Vagina (tissue), 2 donors: ENCODE measurements at regions not wholly inside any gene's neighbourhood (a gene's known extent, or its start where the extent isn't known, plus 50 kb on each side); places are given as distances from the start of the nearest gene placed in this dataset.

Experiments used
- DNase-seq, 2 donors: peaks; one replicate each; pipeline ENCODE4 v3.0.0-alpha.2; 2017; ENCODE audit errors: extremely low spot score in 2 of 2
- H3K27ac ChIP-seq: fragments of 200-600 bp; sonication (generic); one replicate; pipeline ENCODE4 v1.5.1; 2019
- H3K27me3 ChIP-seq: fragments of 200-600 bp; sonication (generic); one replicate; pipeline ENCODE4 v1.5.1; 2019
- H3K36me3 ChIP-seq, 2 donors: fragments of 200-600 bp; sonication (generic); one replicate each; pipeline ENCODE4 v1.5.1; 2017 to 2019
- H3K4me1 ChIP-seq: fragments of 200-600 bp; sonication (generic); one replicate; pipeline ENCODE4 v1.5.1; 2019
- H3K4me3 ChIP-seq, 2 donors: fragments of 200-600 bp; sonication (generic); 1 replicate in 1 of 2; 2 replicates in 1 of 2; pipeline ENCODE4 v1.5.1; 2016 to 2019
- H3K9me3 ChIP-seq: fragments of 200-600 bp; sonication (generic); one replicate; pipeline ENCODE4 v1.5.1; 2019
- POLR2A ChIP-seq, 2 donors: fragments of 450-650 bp; IDR thresholded peaks; one replicate each; pipeline ENCODE4 v1.6.1; 2017; ENCODE audit warnings: antibody characterized with exemption in 2 of 2, mild to moderate bottlenecking in 2 of 2, moderate library complexity in 2 of 2
- POLR2AphosphoS5 ChIP-seq, 2 donors: sonication (generic); formaldehyde crosslinking; IDR thresholded peaks; one replicate each; pipeline ENCODE4 v1.9.0; 2017; ENCODE audit warnings: antibody characterized with exemption in 2 of 2, mild to moderate bottlenecking in 2 of 2, low read depth in 1 of 2; ENCODE audit not compliant: insufficient read depth in 1 of 2
- intact Hi-C: fragments of 100-400 bp; cut with DNase I; formaldehyde crosslinking; loops from one replicate; pipeline ENCODE4 v1.15.1; 2023
- TF ChIP-seq, protein P1 (sequence below), 3 experiments: fragments of 450-650 bp in 2 of 3; fragments of 200-600 bp in 1 of 3; sonication (generic) in 1 of 3; IDR thresholded peaks; one replicate each; pipeline ENCODE4 v1.5.1; 2017 to 2019; ENCODE audit warnings: antibody characterized with exemption in 3 of 3, mild to moderate bottlenecking in 2 of 3, moderate library complexity in 2 of 3

DNA sequence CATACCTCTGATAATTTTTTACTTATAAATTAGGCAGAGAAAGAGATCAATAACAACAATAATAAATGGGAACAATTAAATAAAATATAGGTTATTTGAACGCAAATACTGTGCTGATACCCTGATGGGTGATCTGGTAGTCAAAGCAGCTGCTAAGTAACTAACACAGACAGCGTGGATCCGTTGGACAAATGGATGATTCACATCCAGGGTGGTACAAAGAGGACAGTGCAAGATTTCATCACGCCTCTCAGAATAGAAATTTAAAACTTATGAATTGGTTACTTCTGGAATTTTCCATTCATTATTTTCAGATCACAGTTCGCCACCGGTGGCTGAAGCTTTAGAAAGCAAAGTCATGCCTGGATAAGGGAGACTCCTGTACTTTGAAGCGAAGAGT lies 1066.0 kb upstream of the ADGRL3 start:
- Histone ChIP-seq H3K36me3 (no peaks in the 10 kb centered on the region), H3K27me3 (no peaks in the 10 kb centered on the region)

DNA sequence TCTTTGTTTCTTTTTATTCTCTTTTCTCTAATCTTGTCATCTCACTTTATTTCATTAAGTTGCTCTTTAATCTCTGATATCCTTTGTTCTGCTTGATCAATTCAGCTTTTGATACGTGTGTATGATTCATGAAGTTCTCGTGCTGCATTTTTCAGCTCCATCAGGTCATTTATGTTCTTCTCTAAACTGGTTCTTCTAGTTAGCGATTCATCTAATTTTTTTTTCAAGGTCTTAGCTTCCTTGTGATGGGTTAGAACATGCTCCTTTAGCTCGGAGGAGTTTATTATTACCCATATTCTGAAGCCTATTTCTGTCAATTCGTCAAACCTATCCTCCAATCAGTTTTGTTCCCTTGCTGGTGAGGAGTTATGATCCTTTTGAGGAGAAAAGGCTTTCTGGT lies 1045.0 kb upstream of the ADGRL3 start:
- Histone ChIP-seq H3K27ac (no peak overlapping the region), H3K4me3 (no peak overlapping the region), H3K36me3 (no peaks in the 10 kb centered on the region), H3K27me3 (no peaks in the 10 kb centered on the region), H3K4me1 (no peaks in the 10 kb centered on the region), H3K9me3 (no peaks in the 10 kb centered on the region)
- intact Hi-C loops = no loop called here
- DNase-seq = no peak
- TF ChIP-seq, protein P1, sequence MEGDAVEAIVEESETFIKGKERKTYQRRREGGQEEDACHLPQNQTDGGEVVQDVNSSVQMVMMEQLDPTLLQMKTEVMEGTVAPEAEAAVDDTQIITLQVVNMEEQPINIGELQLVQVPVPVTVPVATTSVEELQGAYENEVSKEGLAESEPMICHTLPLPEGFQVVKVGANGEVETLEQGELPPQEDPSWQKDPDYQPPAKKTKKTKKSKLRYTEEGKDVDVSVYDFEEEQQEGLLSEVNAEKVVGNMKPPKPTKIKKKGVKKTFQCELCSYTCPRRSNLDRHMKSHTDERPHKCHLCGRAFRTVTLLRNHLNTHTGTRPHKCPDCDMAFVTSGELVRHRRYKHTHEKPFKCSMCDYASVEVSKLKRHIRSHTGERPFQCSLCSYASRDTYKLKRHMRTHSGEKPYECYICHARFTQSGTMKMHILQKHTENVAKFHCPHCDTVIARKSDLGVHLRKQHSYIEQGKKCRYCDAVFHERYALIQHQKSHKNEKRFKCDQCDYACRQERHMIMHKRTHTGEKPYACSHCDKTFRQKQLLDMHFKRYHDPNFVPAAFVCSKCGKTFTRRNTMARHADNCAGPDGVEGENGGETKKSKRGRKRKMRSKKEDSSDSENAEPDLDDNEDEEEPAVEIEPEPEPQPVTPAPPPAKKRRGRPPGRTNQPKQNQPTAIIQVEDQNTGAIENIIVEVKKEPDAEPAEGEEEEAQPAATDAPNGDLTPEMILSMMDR (IDR thresholded peaks at IDR 0.05) = no peak
- no peak for TF ChIP-seq POLR2A (IDR thresholded peaks at IDR 0.05)
- TF ChIP-seq POLR2AphosphoS5 (IDR thresholded peaks at IDR 0.05; ENCODE audit: insufficient read depth in 1 of 2, low read depth in 1 of 2) = no peak

More for the DNA sequence above, 1066.0 kb upstream of the ADGRL3 start:
- intact Hi-C loops = no loop called here
- no peaks in the 10 kb centered on the region for H3K4me1 ChIP-seq
- H3K4me3 ChIP-seq = no peak overlapping the region
- TF ChIP-seq, protein P1 (IDR thresholded peaks at IDR 0.05) = no peak
- TF ChIP-seq POLR2A (IDR thresholded peaks at IDR 0.05) = no peak
- no peak for TF ChIP-seq POLR2AphosphoS5 (IDR thresholded peaks at IDR 0.05; ENCODE audit: insufficient read depth in 1 of 2, low read depth in 1 of 2)
- DNase-seq = no peak
- no peaks in the 10 kb centered on the region for H3K9me3 ChIP-seq
- no peak overlapping the region for H3K27ac ChIP-seq

DNA sequence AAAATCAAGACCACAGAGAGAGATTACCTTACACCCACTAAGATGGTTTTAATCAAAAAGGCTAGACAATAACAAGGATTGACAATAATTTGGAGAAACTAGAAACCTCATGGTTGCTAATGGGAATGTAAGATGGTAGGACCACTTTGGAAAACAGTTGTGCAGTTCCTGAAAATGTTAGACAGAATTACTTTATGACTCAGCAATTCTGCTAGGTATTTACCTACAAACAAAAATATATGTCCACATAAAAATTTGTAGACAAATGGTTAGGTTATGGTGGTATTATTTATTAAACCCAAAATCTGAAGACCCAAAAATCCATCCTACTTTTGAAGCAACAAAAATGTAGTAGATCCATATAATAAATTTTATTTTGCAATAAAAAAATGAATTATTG lies 1027.0 kb upstream of the ADGRL3 start:
- no peaks in the 10 kb centered on the region for H3K9me3 ChIP-seq
- H3K4me3 ChIP-seq = no peak overlapping the region
- H3K27ac ChIP-seq = no peak overlapping the region
- H3K27me3 ChIP-seq = no peaks in the 10 kb centered on the region
- TF ChIP-seq, protein P1 (IDR thresholded peaks at IDR 0.05) = no peak
- no peaks in the 10 kb centered on the region for H3K36me3 ChIP-seq
- H3K4me1 ChIP-seq = no peaks in the 10 kb centered on the region
- intact Hi-C loops = no loop called here
- DNase-seq = no peak

DNA sequence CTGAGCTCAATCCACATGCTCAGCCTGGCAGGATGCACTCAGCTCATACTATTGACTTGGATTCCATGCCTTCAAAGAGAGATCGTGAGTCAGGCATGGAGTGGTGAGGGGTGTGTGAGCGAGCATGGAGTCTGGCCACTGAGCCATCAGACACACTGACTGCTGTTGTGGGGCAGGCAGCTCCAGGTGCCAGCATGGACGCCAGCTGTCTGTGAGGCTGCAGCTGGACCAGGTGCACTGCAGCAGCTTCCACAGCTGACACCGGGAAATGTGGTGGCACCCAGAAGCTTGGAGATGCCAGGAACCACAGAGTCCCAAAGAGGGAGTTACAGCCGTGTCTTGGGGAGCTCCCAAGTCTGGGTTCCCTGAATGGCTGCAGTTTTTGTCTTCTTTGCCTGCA lies 1026.4 kb upstream of the ADGRL3 start:
- Histone ChIP-seq H3K27ac (no peak overlapping the region), H3K4me3 (no peak overlapping the region), H3K27me3 (no peaks in the 10 kb centered on the region), H3K4me1 (no peaks in the 10 kb centered on the region), H3K9me3 (no peaks in the 10 kb centered on the region), H3K36me3 (no peaks in the 10 kb centered on the region)
- TF ChIP-seq POLR2A (IDR thresholded peaks at IDR 0.05) (no peak), POLR2AphosphoS5 (IDR thresholded peaks at IDR 0.05; ENCODE audit: insufficient read depth in 1 of 2, low read depth in 1 of 2) (no peak)
- TF ChIP-seq, protein P1 (IDR thresholded peaks at IDR 0.05) = no peak
- intact Hi-C loops = no loop called here
- DNase-seq = no peak

DNA sequence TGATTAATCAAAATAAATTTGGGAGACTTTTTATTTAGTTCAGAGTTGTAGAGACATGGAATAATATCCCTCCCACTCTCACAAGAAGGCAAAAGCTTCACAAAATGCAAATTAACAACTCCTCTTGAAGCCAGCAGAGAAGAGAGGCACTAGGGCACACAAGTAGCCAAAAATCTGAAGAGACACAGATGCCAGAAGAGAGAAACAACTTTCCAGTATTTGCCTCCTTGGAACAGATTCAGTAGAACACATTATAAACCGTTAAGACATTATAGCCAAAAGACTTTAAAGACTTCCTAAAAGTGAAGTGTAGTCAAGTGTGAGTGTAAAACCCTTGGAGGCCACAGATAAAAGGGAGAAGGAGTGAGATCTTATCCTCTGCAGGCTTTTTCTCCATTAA lies 1024.9 kb upstream of the ADGRL3 start:
- H3K4me1 ChIP-seq = no peaks in the 10 kb centered on the region
- intact Hi-C loops = no loop called here
- H3K27ac ChIP-seq = no peak overlapping the region
- H3K4me3 ChIP-seq = no peak overlapping the region
- no peaks in the 10 kb centered on the region for H3K36me3 ChIP-seq
- no peak for DNase-seq
- H3K27me3 ChIP-seq = no peaks in the 10 kb centered on the region
- H3K9me3 ChIP-seq = no peaks in the 10 kb centered on the region
- TF ChIP-seq POLR2AphosphoS5 (IDR thresholded peaks at IDR 0.05; ENCODE audit: insufficient read depth in 1 of 2, low read depth in 1 of 2) = no peak
- no peak for TF ChIP-seq POLR2A (IDR thresholded peaks at IDR 0.05)
- TF ChIP-seq, protein P1 (IDR thresholded peaks at IDR 0.05) = no peak
